Stimulated activated CD8-positive, alpha-beta memory T cell treated with anti-CD3 and anti-CD28 coated beads, Interleukin-12 subunit alpha, Interleukin-12 subunit beta, amount 100 ng/mL, for 4 hours (primary cell): ENCODE measurements at regions not wholly inside any gene's neighbourhood (a gene's known extent, or its start where the extent isn't known, plus 50 kb on each side); places are given as distances from the start of the nearest gene placed in this dataset.
"Not testable (repeated sequence)": the region's sequence is repeated elsewhere in the genome, so short reads cannot be mapped to it uniquely, and the experiment has no call there.

ENCODE experiments used
- DNase-seq: peaks from one replicate; pipeline ENCODE4 v3.0.0-alpha.2; 2020; ENCODE audit warnings: low read depth

DNA sequence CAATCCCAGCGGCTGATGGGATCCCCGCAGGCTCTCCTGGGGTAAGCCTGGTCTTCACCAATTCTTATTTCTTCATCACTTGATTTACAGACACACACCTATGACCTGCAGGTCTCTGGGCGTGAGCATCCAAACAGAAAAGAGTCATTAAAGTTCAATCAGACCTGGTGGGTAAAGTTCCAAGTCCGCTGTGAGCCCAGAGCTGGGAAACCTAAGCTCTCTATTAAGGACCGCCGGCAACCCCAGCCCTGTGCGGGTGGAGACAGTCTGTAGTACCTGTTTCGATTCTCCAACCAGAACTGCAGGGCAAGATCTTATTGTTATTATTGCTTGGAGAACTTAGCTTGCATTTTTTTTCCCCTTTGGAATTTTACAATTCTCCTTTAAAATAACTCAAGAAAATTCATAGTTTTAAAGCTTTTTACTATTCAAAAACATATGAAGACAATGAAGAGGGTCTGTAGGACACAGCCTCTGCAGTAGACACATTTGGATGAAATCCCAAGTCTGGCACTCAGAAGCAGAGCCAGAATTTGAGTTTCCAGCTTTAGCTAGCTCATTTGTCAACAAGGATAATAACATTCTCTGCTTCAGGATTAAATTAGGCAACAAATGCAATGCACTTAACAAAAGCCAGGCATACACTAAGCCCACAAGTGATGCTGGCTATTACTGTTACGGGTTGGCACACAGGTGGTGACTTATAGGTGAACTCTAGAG lies 376.4 kb downstream of the INSIG2 start:
- no peak for DNase-seq

DNA sequence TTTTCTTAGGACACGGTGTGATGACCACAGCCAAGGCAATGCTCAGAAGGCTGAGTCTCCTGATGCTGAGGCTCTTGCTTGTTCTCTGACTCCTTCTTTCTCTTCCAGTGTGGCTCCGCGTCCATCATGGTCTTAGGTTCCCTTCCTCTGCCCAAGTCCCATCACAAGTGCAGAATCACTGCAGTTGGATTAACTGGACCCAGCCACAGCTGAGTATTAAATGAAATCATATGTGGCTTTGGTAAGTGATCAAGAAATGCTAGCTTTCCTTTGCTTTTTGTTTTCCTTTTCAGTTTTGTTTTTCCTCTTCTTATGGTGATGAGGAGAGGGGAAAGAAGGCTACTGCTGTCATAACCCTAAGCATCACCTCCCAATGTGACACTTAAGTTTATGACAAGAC lies 375.8 kb downstream of the INSIG2 start:
- no peak for DNase-seq

GRCh38 chr2:118460425-118460824 lies 372.2 kb downstream of the INSIG2 start:
- no peak for DNase-seq

- DNase-seq = no peak
These were observed 371.2 kb downstream of the INSIG2 start for GRCh38 chr2:118459426-118459825.

DNA sequence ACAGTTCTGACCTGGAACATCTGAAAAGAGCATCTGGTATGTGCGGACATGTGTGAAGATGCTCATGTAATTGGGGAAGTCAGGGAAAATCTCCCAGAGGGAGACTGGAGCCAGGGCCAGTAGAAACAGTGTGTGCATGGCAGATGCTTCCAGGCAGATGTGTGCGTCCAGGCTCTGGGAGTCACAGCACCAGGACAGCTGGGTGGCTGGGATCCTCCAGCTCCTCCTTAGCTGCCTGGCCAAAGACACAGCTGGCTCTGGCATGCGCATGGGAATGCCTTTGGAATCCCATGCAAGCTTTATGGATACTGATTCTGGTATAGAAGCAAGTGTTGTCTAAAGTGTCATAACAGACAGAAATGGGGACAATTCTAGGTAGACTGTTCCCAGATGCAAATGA lies 369.7 kb downstream of the INSIG2 start:
- no peak for DNase-seq

DNA sequence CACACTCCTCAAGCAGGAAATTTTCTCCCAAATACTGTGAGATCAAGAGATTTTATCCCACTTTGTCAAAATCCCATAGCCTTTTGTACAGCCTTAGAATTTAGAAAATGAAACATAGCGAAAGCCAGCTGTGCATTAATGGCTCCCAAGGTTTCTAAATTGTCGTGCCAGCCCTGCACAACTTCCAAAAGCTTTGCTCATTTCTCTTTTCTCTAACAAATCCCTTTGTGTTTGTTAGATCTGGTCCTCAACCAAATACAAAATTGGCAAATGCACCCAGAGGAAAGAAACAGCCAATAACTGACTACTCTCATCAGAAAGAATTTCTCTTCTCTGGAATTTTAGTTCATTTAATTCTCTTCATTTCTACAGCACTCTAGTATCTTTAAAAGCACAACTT lies 361.1 kb downstream of the INSIG2 start:
- no peak for DNase-seq

GRCh38 chr2:118443596-118443995 lies 355.3 kb downstream of the INSIG2 start:
- DNase-seq = no peak

- no peak for DNase-seq
These were observed 354.8 kb downstream of the INSIG2 start for GRCh38 chr2:118442996-118443553.

- DNase-seq = no peak
These were observed 353.8 kb downstream of the INSIG2 start for GRCh38 chr2:118442046-118442445.

- no peak for DNase-seq
These were observed 352.3 kb downstream of the INSIG2 start for GRCh38 chr2:118440404-118441098.

GRCh38 chr2:118437501-118437900 lies 349.2 kb downstream of the INSIG2 start:
- DNase-seq = no peak

- no peak for DNase-seq
These were observed 343.7 kb downstream of the INSIG2 start for GRCh38 chr2:118431997-118432396.

DNA sequence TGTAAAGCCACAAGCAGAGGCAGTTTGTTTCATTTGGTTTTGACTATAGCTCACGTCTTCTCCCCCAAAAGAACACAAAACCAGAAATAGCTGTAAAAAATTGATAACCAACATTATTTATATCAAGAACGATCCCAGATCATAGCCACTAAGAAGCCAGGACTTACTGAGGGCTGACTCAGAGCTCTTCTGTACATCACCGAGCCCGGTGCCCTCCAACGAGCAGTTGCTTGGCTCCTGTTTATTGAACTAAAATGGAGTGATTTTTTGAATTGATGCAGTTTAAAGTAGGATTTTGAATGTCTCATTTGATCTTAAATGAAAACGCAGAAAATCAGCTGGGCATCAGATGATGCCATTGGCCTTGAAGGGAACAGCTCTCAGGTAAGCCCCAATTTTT lies 343.3 kb downstream of the INSIG2 start:
- DNase-seq = no peak

DNA sequence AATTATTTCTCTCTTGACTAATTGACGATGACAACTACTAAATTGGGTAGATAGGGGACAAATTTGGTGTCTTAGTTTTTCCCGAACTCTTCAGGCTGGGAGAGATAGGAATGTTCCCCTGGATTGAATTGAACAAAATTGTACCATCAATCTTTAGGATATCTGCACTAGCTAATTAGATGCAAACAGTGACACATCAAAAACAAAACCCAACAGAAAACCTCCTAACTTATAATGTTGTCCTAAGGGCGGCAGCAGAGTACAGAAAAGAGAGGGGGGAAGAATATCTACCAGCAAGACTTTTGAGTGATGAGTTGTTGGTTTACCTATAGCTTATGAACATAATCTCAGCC lies 342.9 kb downstream of the INSIG2 start:
- no peak for DNase-seq

GRCh38 chr2:118430510-118431164 lies 342.4 kb downstream of the INSIG2 start:
- DNase-seq = no peak

DNA sequence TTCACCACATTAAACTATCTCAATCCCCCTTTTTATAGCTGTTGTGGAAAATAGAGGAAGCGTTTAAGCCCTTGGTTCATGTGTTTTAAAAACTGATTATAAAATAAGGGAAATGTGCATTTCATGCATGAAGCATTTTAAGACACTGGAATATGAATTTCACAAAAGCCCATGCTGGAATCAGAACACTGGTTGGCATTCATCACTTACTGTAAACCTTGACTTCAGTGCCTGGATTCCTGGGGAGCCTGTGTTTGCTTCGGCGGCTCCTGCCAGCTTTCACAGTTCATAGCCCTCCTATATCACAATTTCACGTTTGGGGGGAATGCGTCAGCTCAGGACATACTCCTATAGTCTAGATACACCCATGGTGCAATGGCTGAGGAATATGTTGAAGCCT lies 336.9 kb downstream of the INSIG2 start:
- DNase-seq = no peak

GRCh38 chr2:118423776-118424175 lies 335.5 kb downstream of the INSIG2 start:
- no peak for DNase-seq

DNA sequence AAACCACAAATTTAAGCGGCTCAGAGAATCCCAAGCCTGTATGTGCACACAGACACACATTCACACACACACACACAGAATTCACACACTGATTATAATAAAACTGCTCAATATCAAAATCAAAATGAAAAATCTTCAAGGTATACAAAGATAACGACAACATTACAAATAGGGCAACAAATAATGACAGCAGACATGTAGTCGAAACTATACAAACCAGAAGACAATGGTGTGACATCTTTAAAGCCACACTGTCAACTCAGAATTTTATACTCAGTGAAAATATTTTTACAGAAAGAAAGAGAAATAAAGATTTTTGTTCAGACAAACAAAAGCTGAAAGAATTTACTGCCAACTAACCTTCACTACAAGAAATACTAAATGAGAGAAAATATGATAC lies 333.4 kb downstream of the INSIG2 start:
- DNase-seq = no peak

- no peak for DNase-seq
These were observed 329.3 kb downstream of the INSIG2 start for GRCh38 chr2:118417406-118418120.

GRCh38 chr2:118415186-118415585 lies 326.9 kb downstream of the INSIG2 start:
- not testable (repeated sequence) for DNase-seq

DNA sequence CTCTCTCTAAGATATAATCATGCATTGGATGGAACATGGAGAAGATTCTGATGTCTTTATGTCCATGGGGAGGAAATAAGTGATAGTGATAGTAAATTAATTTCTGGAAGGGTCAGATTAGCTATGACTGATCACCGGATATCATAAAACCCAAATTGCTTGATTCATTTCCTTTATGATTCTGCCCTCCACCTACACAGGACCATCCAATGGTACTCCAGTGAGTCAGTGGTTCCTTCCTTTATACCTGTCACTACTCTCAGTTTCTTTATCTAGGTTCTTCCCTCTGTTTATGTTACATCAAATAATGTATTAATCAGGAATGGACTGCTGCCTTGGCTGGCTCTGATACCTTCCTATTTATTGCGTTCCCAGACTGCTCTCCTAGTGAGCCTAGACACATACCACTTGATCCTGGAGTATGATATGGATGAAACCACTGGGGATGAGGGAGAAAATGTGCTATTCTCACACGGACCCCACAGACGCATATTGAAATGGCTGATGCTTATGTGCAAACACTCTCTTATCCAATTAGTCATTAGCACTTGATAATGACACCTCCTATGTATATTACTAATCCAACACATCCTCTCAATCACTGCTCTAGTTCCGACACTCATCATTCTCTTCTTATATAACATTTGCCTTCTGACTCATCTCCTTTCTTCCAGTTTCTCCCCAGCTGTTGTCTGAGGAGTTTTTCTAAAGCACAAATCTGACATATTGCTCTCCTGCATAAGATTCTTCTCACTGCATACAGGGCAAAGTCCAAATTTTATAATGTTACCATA lies 315.6 kb downstream of the INSIG2 start:
- no peak for DNase-seq

DNA sequence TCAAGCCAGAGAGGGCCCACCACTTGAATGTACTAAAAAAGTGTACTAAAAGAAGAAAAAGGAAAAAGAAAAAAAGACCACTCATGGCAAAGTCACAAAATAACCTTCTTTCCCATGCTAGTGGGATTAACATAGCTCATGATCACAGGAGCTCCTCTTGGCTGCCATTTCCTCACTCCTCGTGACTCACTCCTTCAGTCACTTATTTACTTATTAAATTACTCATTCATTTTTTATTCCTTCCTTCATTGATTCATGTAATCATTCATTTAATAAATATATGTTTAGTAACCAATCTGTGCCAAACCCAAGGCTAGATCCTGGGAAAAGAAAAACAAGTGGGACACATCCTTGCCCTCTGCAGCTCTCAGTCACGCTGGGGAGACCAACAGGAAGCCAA lies 300.5 kb downstream of the INSIG2 start:
- no peak for DNase-seq
